Breast epithelium (tissue), 4 donors: ENCODE measurements at regions not wholly inside any gene's neighbourhood (a gene's known extent, or its start where the extent isn't known, plus 50 kb on each side); places are given as distances from the start of the nearest gene placed in this dataset.
"Not testable (repeated sequence)": the region's sequence is repeated elsewhere in the genome, so short reads cannot be mapped to it uniquely, and the experiment has no call there.

Source experiments
- DNase-seq, 2 donors: peaks; one replicate each; pipeline ENCODE4 v3.0.0-alpha.2; 2019; ENCODE audit warnings: low spot score in 2 of 2
- H3K27ac ChIP-seq, 2 donors: fragments of 200-600 bp; sonication (generic) in 1 of 2; one replicate each; pipeline ENCODE4 v1.5.1; 2016 to 2019; ENCODE audit warnings: mild to moderate bottlenecking in 1 of 2
- H3K27me3 ChIP-seq, 2 donors: fragments of 200-600 bp; sonication (generic) in 1 of 2; one replicate each; pipeline versions ENCODE4 v1.5.1 to v1.6.0; 2017 to 2019; ENCODE audit warnings: control low read depth in 1 of 2, mild to moderate bottlenecking in 1 of 2
- H3K36me3 ChIP-seq: fragments of 200-600 bp; one replicate; pipeline ENCODE4 v1.5.1; 2019
- H3K4me1 ChIP-seq, 2 donors: fragments of 200-600 bp; sonication (generic); one replicate each; pipeline ENCODE4 v1.5.1; 2016 to 2019; ENCODE audit warnings: control low read depth in 1 of 2
- H3K4me3 ChIP-seq, 3 donors: fragments of 200-600 bp; sonication (generic); 1 replicate in 2 of 3; 2 replicates in 1 of 3; pipeline ENCODE4 v1.5.1; 2016 to 2019; ENCODE audit warnings: mild to moderate bottlenecking in 3 of 3, moderate library complexity in 2 of 3
- H3K9me3 ChIP-seq, 2 donors: fragments of 200-600 bp; sonication (generic) in 1 of 2; one replicate each; pipeline ENCODE4 v1.5.1; 2016 to 2019; ENCODE audit warnings: control low read depth in 1 of 2
- CTCF ChIP-seq, 3 donors: fragments of 450-650 bp; IDR thresholded peaks; one replicate each; pipeline ENCODE4 v1.5.1; 2016 to 2017; ENCODE audit warnings: antibody characterized with exemption in 3 of 3, mild to moderate bottlenecking in 3 of 3, moderate library complexity in 3 of 3
- POLR2A ChIP-seq: fragments of 450-650 bp; IDR thresholded peaks from one replicate; pipeline ENCODE4 v1.6.1; 2016; ENCODE audit warnings: antibody characterized with exemption, mild to moderate bottlenecking, moderate library complexity
- POLR2AphosphoS5 ChIP-seq, 3 donors: sonication (generic); formaldehyde crosslinking; IDR thresholded peaks; one replicate each; pipeline ENCODE4 v1.6.1; 2017; ENCODE audit warnings: antibody characterized with exemption in 3 of 3
- intact Hi-C: fragments of 100-400 bp; cut with DNase I; formaldehyde crosslinking; loops from one replicate; pipeline ENCODE4 v1.15.1; 2023; ENCODE audit warnings: low total_unique reads

DNA sequence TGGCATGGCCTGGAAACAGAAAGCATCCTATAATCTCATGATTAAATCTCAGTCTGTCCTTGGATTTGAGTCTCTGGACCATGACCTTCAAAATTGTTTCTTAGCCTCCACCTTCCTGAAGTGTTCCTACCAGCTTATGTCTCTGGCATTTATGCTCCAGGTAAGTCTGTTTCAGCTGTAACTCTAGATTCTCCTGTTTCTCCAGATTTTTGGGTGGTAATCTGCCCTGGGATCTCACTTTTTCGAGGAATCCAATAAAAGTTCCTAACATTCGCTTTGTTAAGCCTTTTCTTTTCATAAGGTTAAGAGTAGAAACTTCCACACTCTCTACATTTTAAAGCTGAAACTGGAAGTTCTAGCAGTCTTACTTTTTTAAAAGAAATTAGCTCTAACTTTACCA, 318.5 kb downstream of the C6orf118 start:
- no peaks in the 10 kb centered on the region for H3K36me3 ChIP-seq
- TF ChIP-seq POLR2AphosphoS5 (IDR thresholded peaks at IDR 0.05): no peak
- no peak for TF ChIP-seq POLR2A
- no peak for TF ChIP-seq CTCF (IDR thresholded peaks at IDR 0.05)
- intact Hi-C loops: loop anchor here (10.0 kb wide), 1 partner anchor 546 kb away; no protein-coding TSS in a partner anchor
- no peak overlapping the region for H3K4me3 ChIP-seq
- DNase-seq: no peak
- H3K4me1 ChIP-seq: no peaks in the 10 kb centered on the region
- no peak overlapping the region for H3K27ac ChIP-seq
- no peaks in the 10 kb centered on the region for H3K27me3 ChIP-seq
- H3K9me3 ChIP-seq: no peaks in the 10 kb centered on the region

DNA sequence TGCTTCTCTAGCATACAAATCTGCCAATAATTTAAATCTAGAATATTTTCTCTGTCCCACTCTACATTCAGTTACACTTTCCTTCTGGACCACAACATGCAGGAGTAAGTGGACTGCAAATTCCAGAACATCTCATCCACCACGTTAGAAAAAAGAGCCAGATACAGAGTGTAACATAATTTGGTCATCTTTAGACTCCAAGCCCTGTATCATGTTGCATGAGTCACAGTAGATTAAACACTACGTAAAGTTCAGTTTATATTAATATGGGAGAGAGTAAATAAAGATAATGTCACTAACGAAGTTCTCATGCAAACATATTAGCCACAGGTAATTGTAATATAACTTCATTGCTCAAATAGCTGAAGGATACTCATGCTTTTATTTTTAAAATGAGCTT, 327.0 kb downstream of the C6orf118 start:
- DNase-seq: no peak
- TF ChIP-seq POLR2A (no peak), POLR2AphosphoS5 (IDR thresholded peaks at IDR 0.05) (no peak), CTCF (IDR thresholded peaks at IDR 0.05) (no peak)
- intact Hi-C loops: no loop called here
- H3K4me3 ChIP-seq: no peak overlapping the region
- H3K27ac ChIP-seq: no peak overlapping the region
- no peaks in the 10 kb centered on the region for H3K9me3 ChIP-seq
- no peaks in the 10 kb centered on the region for H3K4me1 ChIP-seq
- H3K36me3 ChIP-seq: no peaks in the 10 kb centered on the region
- no peaks in the 10 kb centered on the region for H3K27me3 ChIP-seq

DNA sequence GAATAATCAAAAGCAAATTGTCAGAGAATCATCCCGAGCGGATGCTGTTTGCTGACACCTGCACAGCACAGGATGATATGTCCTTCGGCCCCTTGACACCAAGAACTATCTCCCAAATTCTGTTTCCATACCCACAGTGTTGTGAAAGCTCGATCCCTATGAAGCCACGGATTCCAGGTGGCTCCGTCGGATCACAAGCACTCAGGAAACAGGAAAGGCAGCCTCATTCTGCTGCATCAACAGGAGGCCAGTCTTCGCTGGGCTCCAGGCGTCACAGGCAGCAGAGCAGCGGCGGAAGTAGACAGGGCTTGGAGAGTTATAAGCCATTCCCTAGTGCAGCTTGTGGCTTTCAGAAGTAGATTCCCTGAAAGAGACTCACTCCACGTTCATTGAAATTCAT, 342.3 kb downstream of the C6orf118 start:
- Histone ChIP-seq H3K27me3 (no peaks in the 10 kb centered on the region), H3K4me3 (no peak overlapping the region), H3K27ac (no peak overlapping the region), H3K4me1 (no peaks in the 10 kb centered on the region), H3K36me3 (no peaks in the 10 kb centered on the region), H3K9me3 (peaks cover 0 to 2% of the 10 kb centered on the region in 2 donors)
- DNase-seq: no peak
- TF ChIP-seq POLR2A (no peak), POLR2AphosphoS5 (IDR thresholded peaks at IDR 0.05) (no peak), CTCF (IDR thresholded peaks at IDR 0.05) (no peak)
- intact Hi-C loops: no loop called here

DNA sequence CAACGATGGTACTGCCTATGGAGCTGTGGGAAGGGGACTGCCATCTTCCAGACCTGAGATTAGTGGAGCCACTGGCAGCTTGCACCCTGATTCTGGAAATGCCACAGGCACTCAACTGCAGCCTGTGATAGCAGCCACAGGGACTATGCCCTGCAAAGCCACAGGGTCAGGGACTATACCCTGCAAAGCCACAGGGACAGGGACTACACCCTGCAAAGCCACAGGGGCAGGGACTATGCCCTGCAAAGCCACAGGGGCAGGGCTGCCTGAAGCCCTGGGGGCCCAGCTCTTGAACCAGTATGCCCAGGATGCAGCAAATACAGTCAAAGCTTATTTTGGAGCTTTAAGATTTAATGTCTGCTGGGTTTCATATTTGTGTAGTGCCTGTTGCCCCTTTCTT, 346.6 kb downstream of the C6orf118 start:
- intact Hi-C loops: no loop called here
- Histone ChIP-seq H3K27ac (no peak overlapping the region), H3K36me3 (no peaks in the 10 kb centered on the region), H3K4me1 (no peaks in the 10 kb centered on the region), H3K9me3 (peaks cover 5 to 8% of the 10 kb centered on the region in 2 donors), H3K4me3 (no peak overlapping the region), H3K27me3 (no peaks in the 10 kb centered on the region)
- DNase-seq: no peak
- no peak for TF ChIP-seq POLR2A

DNA sequence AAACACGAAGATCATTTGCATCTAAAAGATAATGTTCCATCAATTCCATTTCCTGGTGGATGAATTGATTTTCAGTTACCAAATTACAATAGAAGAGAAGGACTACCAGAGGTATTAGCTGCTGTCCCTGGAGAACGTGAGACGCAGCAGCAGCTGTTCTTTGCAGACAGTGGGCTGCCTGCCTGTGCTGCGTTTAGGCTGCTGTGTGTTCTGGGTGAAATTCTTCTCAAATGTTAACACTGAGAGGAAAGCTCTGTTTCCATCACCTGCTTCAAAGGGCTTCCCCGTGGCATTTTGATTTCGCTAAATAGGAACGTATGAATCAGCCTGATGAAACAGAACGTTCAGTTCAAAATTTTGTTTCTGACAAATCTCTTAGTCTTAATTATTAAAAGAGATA, 362.2 kb downstream of the C6orf118 start:
- Histone ChIP-seq H3K27me3 (no peaks in the 10 kb centered on the region), H3K27ac (no peak overlapping the region), H3K4me1 (no peaks in the 10 kb centered on the region), H3K4me3 (no peak overlapping the region), H3K9me3 (no peaks in the 10 kb centered on the region), H3K36me3 (no peaks in the 10 kb centered on the region)
- no peak for DNase-seq
- no peak for TF ChIP-seq POLR2A
- no peak for TF ChIP-seq CTCF (IDR thresholded peaks at IDR 0.05)
- TF ChIP-seq POLR2AphosphoS5 (IDR thresholded peaks at IDR 0.05): no peak
- intact Hi-C loops: no loop called here

DNA sequence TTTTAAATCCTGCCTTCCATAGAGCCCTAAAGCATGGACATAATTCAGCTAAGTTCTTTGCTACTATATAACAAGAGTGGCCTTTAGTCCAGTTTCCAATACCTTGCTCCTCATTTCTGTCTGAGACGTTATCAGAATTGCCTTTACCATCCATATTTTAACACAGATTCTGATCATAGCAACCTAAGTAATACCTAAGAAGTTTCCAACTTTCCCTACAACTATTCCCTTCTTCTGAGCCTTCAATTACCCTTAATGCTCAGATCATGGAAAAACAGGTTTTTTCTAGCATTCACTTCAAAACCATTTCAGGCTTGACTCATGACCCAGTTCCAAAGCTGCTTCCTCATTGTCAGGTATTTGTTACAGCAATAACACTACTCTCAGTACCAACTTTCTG, 367.1 kb downstream of the C6orf118 start:
- no peak overlapping the region for H3K27ac ChIP-seq
- no peak for TF ChIP-seq POLR2A
- no peak for TF ChIP-seq POLR2AphosphoS5 (IDR thresholded peaks at IDR 0.05)
- no peak for TF ChIP-seq CTCF (IDR thresholded peaks at IDR 0.05)

DNA sequence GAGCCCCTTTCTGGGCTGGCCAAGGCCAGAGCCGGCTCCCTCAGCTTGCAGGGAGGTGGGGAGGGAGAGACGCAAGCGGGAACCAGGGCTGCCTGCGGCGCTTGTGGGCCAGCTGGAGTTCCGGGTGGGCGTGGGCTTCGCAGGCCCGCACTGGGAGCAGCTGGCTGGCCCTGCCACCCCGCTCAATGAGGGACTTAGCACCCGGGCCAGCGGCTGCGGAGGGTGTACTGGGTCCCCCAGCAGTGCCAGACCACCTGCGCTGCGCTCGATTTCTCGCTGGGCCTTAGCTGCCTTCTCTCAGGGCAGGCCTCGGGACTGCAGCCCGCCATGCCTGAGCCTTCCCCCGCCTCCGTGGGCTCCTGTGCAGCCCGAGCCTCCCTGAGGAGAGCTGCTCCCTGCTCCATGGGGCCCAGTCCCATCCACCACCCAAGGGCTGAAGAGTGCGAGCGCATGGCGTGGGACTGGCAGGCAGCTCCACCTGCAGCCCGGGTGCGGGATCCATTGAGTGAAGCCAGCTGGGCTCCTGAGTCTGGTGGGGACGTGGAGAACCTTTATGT, 376.1 kb downstream of the C6orf118 start:
- DNase-seq, H3K27me3 ChIP-seq, H3K36me3 ChIP-seq, H3K4me1 ChIP-seq, H3K9me3 ChIP-seq, H3K4me3 ChIP-seq, intact Hi-C loops, H3K27ac ChIP-seq: not testable (repeated sequence)

More for the DNA sequence above, 367.1 kb downstream of the C6orf118 start:
- Histone ChIP-seq H3K4me1 (no peaks in the 10 kb centered on the region), H3K36me3 (no peaks in the 10 kb centered on the region), H3K9me3 (peaks cover 0 to 8% of the 10 kb centered on the region in 2 donors), H3K27me3 (no peaks in the 10 kb centered on the region), H3K4me3 (no peak overlapping the region)
- intact Hi-C loops: no loop called here
- no peak for DNase-seq
